ENCODE measurements at regions not wholly inside any gene's neighbourhood (a gene's known extent, or its start where the extent isn't known, plus 50 kb on each side); places are given as distances from the start of the nearest gene placed in this dataset.
"Not testable (repeated sequence)": the region's sequence is repeated elsewhere in the genome, so short reads cannot be mapped to it uniquely, and the experiment has no call there.

DNA sequence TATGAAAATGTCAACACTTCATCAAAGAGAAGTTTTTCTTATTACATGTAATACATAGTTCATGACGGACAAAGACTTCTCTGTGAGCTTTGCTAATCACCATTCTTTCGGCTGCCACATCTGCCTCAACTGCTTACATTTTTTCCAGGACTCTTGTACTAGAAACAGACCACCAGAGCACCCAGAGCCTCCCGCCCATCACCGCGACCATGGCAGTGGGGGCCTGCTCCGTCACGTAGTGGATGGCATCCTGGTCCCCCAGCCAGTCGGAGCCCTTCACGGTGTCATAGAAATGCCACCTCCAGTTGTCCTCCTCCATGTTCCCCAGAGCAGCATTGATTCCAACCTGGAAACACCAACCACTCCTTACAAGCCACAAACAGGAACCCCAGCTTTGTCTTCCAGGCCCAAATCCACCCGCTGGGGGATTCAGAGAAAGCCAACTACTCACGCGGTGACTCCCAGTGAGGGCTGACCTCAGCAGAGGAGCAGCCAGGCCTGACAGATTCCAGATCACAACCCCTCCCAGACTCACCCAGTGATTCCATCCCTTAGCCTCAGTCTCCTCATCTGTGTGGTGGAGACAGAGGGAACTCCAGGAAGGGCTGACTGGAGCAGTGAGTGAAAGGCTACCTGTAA, 76.2 kb upstream of the TNK2 start:
- H3K36me3 ChIP-seq (replicated peaks; ENCODE audit: control insufficient read depth, insufficient read depth, low read length), result not testable (repeated sequence)

DNA sequence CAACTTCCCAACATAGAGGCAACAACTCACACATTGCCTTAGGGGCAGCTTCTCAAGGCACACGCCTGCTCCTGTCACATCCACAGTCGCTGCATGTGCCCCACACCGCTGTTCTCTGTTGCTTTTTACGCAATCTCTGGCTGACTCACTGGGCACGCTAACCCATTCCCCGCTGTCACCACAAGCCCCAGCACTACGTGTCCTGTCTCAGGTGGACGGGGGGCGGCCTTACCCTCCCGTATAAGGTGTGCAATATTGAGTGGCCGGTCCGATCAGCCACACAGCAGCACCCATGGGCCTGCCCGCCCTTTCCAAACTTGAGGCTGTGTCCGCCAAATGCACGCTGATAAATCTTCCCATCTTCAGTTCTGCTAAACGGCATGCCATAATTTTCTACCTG, 75.5 kb upstream of the TNK2 start:
- H3K4me3 ChIP-seq (ENCODE audit: insufficient read depth, low read depth, low read length); DNase-seq; H3K36me3 ChIP-seq (replicated peaks; ENCODE audit: control insufficient read depth, insufficient read depth, low read length); H3K27me3 ChIP-seq (ENCODE audit: control insufficient read depth, insufficient read depth, low read length): not testable (repeated sequence)

More for the DNA sequence above, 76.2 kb upstream of the TNK2 start:
- H3K27me3 ChIP-seq (ENCODE audit: control insufficient read depth, insufficient read depth, low read length); DNase-seq; H3K4me3 ChIP-seq (ENCODE audit: insufficient read depth, low read depth, low read length): not testable (repeated sequence)

DNA sequence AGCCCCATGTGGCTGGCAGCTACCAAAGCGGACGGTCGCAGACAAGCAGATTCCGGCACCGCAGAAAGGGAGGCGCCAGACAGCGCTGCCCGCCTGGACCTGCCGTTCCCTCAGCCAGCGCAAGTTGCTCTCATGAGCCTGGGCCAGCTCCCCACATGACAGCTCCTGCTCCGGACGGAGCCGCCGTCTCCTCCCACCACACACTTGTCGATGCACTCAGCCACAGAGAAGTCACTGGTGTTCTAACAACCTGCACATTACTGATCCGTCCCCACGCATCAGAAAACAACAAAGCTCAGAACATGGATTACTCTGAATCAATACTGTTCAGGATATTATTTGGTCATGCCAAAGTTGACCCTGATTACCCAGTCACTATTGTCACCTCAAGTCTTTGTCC, 74.4 kb upstream of the TNK2 start:
- H3K4me3 ChIP-seq (ENCODE audit: insufficient read depth, low read depth, low read length); H3K36me3 ChIP-seq (replicated peaks; ENCODE audit: control insufficient read depth, insufficient read depth, low read length); H3K27me3 ChIP-seq (ENCODE audit: control insufficient read depth, insufficient read depth, low read length); DNase-seq: not testable (repeated sequence)

GRCh38 chr3:195981778-195982177, 73.4 kb upstream of the TNK2 start:
- H3K4me3 ChIP-seq (ENCODE audit: insufficient read depth, low read depth, low read length); DNase-seq; H3K27me3 ChIP-seq (ENCODE audit: control insufficient read depth, insufficient read depth, low read length); H3K36me3 ChIP-seq (replicated peaks; ENCODE audit: control insufficient read depth, insufficient read depth, low read length): not testable (repeated sequence)

DNA sequence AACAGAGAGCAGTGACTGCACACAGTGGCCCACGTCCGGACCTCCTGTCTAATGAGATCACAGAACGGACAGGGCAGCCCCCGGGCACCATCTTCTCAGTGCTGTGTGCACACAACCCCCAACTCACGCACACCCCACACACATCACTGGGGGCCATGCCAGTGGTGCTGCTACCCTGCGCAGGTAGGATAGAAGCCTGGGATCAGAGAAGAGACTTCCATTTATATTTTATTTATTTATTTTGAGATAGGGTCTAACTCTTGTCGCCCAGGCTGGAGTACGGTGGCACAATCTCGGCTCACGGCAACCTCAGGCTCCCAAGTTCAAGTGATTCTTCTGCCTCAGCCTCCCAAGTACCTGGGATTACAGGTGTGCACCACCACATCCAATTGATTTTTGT, 71.5 kb upstream of the TNK2 start:
- H3K27me3 ChIP-seq (ENCODE audit: control insufficient read depth, insufficient read depth, low read length); DNase-seq; H3K4me3 ChIP-seq (ENCODE audit: insufficient read depth, low read depth, low read length); H3K36me3 ChIP-seq (replicated peaks; ENCODE audit: control insufficient read depth, insufficient read depth, low read length): not testable (repeated sequence)

- not testable (repeated sequence) for DNase-seq
Observed at GRCh38 chr3:195978585-195978984, 70.2 kb upstream of the TNK2 start.

GRCh38 chr3:195976876-195977275, 68.5 kb upstream of the TNK2 start:
- not testable (repeated sequence) for H3K36me3 ChIP-seq (replicated peaks; ENCODE audit: control insufficient read depth, insufficient read depth, low read length); H3K4me3 ChIP-seq (ENCODE audit: insufficient read depth, low read depth, low read length); DNase-seq; H3K27me3 ChIP-seq (ENCODE audit: control insufficient read depth, insufficient read depth, low read length)

More at GRCh38 chr3:195978585-195978984, 70.2 kb upstream of the TNK2 start:
- H3K27me3 ChIP-seq (ENCODE audit: control insufficient read depth, insufficient read depth, low read length); H3K4me3 ChIP-seq (ENCODE audit: insufficient read depth, low read depth, low read length); H3K36me3 ChIP-seq (replicated peaks; ENCODE audit: control insufficient read depth, insufficient read depth, low read length): not testable (repeated sequence)

- H3K36me3 ChIP-seq (replicated peaks; ENCODE audit: control insufficient read depth, insufficient read depth, low read length), result peaks cover 17% of the 10 kb centered on the region
- not testable (repeated sequence) for H3K4me3 ChIP-seq (ENCODE audit: insufficient read depth, low read depth, low read length); DNase-seq; H3K27me3 ChIP-seq (ENCODE audit: control insufficient read depth, insufficient read depth, low read length)
Observed at GRCh38 chr3:195974281-195974680, 65.9 kb upstream of the TNK2 start.

DNA sequence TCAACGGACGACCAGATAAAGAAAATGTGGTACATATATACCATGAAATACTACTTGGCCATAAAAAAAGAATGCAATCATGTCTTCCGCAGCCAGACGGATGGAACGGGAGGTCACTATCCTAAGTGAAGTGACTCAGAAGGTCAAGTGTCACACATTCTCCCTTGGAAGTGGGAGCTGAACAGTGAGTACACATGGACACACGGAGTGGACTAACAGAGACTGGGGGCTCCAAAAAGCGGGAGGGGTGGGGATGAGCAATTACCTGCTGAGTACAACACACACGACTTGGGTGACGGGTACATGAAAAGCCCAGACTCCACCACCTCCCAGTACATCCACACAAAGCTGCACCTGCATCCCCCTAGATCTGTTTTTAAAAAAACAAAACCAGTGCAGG, 62.5 kb upstream of the TNK2 start:
- DNase-seq; H3K27me3 ChIP-seq (ENCODE audit: control insufficient read depth, insufficient read depth, low read length); H3K4me3 ChIP-seq (ENCODE audit: insufficient read depth, low read depth, low read length): not testable (repeated sequence)
- peaks cover 15% of the 10 kb centered on the region for H3K36me3 ChIP-seq (replicated peaks; ENCODE audit: control insufficient read depth, insufficient read depth, low read length)

- DNase-seq; H3K27me3 ChIP-seq (ENCODE audit: control insufficient read depth, insufficient read depth, low read length); H3K4me3 ChIP-seq (ENCODE audit: insufficient read depth, low read depth, low read length): not testable (repeated sequence)
- H3K36me3 ChIP-seq (replicated peaks; ENCODE audit: control insufficient read depth, insufficient read depth, low read length), result peaks cover 13% of the 10 kb centered on the region
Observed at GRCh38 chr3:195969838-195970776, 61.8 kb upstream of the TNK2 start.

- H3K4me3 ChIP-seq (ENCODE audit: insufficient read depth, low read depth, low read length); DNase-seq; H3K27me3 ChIP-seq (ENCODE audit: control insufficient read depth, insufficient read depth, low read length): not testable (repeated sequence)
- peaks cover 12% of the 10 kb centered on the region for H3K36me3 ChIP-seq (replicated peaks; ENCODE audit: control insufficient read depth, insufficient read depth, low read length)
Observed at GRCh38 chr3:195969341-195969740, 61.0 kb upstream of the TNK2 start.

GRCh38 chr3:195968104-195968503, 59.8 kb upstream of the TNK2 start:
- peaks cover 12% of the 10 kb centered on the region for H3K36me3 ChIP-seq (replicated peaks; ENCODE audit: control insufficient read depth, insufficient read depth, low read length)
- not testable (repeated sequence) for DNase-seq; H3K27me3 ChIP-seq (ENCODE audit: control insufficient read depth, insufficient read depth, low read length); H3K4me3 ChIP-seq (ENCODE audit: insufficient read depth, low read depth, low read length)

- not testable (repeated sequence) for DNase-seq; H3K4me3 ChIP-seq (ENCODE audit: insufficient read depth, low read depth, low read length); H3K27me3 ChIP-seq (ENCODE audit: control insufficient read depth, insufficient read depth, low read length)
- peaks cover 12% of the 10 kb centered on the region for H3K36me3 ChIP-seq (replicated peaks; ENCODE audit: control insufficient read depth, insufficient read depth, low read length)
Observed at GRCh38 chr3:195967387-195967720, 59.0 kb upstream of the TNK2 start.

- not testable (repeated sequence) for DNase-seq; H3K27me3 ChIP-seq (ENCODE audit: control insufficient read depth, insufficient read depth, low read length); H3K4me3 ChIP-seq (ENCODE audit: insufficient read depth, low read depth, low read length)
- H3K36me3 ChIP-seq (replicated peaks; ENCODE audit: control insufficient read depth, insufficient read depth, low read length), result peaks cover 12% of the 10 kb centered on the region
Observed at GRCh38 chr3:195966563-195967386, 58.4 kb upstream of the TNK2 start.

Measured in H7 (cell line).